Erythroblast (primary cell): ENCODE measurements at regions not wholly inside any gene's neighbourhood (a gene's known extent, or its start where the extent isn't known, plus 50 kb on each side); places are given as distances from the start of the nearest gene placed in this dataset.

Experiments used
- GATA1 ChIP-seq: IDR thresholded peaks from 2 replicates; pipeline ENCODE4 v1.6.1; 2011; ENCODE audit warnings: low read depth, mild to moderate bottlenecking, control low read depth, low read length, moderate library complexity
- POLR2A ChIP-seq: IDR thresholded peaks from 2 replicates; pipeline ENCODE4 v1.6.1; 2011; ENCODE audit warnings: mild to moderate bottlenecking, low read length

DNA sequence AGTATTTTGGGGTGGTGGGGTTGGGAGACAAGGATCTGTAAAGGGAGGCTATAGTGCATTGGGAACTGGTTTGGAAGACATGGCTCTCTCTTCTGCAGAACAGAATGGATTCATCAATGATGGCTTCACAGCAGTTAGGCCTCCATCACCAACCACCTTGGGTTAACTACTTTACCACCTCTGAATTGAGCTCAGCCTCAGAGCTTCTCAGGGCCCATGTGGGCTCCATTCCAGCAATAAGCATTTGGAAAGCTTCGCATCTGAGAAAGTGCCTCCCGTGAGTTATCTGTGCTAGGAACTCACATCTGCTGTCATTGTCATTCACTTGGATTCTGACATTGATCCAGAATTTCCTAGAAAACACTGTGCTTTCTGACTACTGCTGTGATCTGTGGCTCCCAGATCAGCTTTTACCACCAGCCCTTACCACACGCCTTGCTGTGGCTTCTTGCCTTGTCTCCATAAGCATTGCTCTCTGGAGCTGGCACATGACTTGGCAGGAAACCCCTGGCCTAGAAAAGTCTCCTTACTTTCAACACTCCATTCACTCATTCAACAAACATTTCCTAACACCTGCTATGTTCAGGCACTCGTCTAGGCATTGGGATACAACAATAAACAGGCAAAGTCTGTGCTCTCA is 70.7 kb upstream of the ADO start:
- no peak for TF ChIP-seq POLR2A
- TF ChIP-seq GATA1: no peak
